ENCODE measurements at regions not wholly inside any gene's neighbourhood (a gene's known extent, or its start where the extent isn't known, plus 50 kb on each side); places are given as distances from the start of the nearest gene placed in this dataset.

DNA sequence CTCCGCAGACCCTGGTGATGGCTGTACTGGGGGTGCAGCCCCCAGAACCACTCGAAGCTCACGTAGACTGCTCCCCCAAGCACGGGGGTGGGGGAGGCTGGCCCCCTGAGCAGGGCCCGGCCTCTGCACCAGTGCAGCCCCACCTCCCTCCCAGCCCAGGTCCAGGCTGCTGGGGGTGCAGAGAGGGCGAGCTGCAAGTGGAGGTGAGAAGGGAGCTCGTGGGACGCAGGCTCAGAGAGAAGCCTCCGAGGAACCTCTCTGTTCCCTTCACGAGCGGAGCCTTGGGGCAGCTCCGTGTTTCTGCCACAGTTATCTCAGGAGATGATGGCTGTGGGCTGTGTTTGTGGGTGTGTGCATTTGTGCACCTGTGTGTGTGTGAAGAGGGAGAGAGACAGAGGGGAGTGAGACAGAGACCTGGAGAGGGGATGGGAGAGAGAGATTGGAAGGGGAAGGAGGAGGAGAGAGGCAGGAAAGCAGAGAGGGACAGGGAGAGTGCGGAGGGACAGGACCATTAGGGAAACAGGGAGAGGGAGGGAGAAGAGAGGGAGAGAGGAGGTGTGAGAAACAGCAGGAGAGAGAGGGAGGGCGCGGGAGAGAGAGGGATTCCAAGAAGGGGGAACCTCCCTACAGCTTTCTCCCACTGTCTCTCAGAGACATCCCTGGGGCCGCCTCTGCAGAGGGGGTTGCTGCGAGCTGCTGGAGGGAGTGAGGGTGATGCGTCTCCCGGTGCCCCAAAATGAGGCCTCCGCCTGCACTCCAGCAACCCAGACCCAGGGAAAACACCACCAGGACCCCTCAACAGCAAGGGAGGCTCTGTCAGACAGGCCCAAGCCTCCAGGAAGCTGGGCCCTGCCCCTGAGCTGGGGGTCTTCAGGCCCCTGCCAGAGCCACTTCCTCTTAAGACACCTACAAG is 1488.6 kb downstream of the BRD1 start:
- CTCF ChIA-PET (ENCODE audit: low intra/inter-chr PET ratio, low total read pairs): no interaction called here
- BruUV-seq (replicated peaks): no TSS peak
- in situ Hi-C loops (cut with HindIII; ENCODE audit: extremely low pct_ligation_motif_present, low pct_unique_long_range_greater_than_20kb) (no loop called here), intact Hi-C loops (cut with micrococcal nuclease; ENCODE audit: unreplicated experiment) (no loop called here)
- TF ChIP-seq, protein P1, sequence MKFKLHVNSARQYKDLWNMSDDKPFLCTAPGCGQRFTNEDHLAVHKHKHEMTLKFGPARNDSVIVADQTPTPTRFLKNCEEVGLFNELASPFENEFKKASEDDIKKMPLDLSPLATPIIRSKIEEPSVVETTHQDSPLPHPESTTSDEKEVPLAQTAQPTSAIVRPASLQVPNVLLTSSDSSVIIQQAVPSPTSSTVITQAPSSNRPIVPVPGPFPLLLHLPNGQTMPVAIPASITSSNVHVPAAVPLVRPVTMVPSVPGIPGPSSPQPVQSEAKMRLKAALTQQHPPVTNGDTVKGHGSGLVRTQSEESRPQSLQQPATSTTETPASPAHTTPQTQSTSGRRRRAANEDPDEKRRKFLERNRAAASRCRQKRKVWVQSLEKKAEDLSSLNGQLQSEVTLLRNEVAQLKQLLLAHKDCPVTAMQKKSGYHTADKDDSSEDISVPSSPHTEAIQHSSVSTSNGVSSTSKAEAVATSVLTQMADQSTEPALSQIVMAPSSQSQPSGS (CRISPR knock-in tag; IDR thresholded peaks at IDR 0.05): no peak
- no peak for TF ChIP-seq REPIN1 (CRISPR knock-in tag; IDR thresholded peaks at IDR 0.05; ENCODE audit: borderline replicate concordance, low read depth)
- TF ChIP-seq, protein P2, sequence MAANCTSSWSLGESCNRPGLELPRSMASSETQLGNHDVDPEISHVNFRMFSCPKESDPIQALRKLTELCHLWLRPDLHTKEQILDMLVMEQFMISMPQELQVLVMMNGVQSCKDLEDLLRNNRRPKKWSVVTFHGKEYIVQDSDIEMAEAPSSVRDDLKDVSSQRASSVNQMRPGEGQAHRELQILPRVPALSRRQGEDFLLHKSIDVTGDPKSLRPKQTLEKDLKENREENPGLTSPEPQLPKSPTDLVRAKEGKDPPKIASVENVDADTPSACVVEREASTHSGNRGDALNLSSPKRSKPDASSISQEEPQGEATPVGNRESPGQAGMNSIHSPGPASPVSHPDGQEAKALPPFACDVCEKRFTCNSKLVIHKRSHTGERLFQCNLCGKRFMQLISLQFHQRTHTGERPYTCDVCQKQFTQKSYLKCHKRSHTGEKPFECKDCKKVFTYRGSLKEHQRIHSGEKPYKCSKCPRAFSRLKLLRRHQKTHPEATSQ (CRISPR knock-in tag; IDR thresholded peaks at IDR 0.05; ENCODE audit: borderline replicate concordance): no peak
- TF ChIP-seq, protein P3, sequence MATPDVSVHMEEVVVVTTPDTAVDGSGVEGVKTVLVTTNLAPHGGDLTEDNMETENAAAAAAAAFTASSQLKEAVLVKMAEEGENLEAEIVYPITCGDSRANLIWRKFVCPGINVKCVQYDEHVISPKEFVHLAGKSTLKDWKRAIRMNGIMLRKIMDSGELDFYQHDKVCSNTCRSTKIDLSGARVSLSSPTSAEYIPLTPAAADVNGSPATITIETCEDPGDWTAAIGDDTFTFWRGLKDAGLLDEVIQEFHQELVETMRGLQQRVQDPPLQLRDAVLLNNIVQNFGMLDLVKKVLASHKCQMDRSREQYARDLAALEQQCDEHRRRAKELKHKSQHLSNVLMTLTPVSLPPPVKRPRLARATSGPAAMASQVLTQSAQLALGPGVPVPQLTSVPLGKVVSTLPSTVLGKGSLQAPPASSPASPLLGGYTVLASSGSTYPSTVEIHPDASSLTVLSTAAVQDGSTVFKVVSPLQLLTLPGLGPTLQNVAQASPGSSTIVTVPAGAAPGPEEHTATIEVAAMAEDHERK (CRISPR knock-in tag; IDR thresholded peaks at IDR 0.05; ENCODE audit: low read depth): no peak
- TF ChIP-seq ZNF432 (CRISPR knock-in tag; IDR thresholded peaks at IDR 0.05; ENCODE audit: borderline replicate concordance): no peak
- no peak for TF ChIP-seq ZKSCAN8 (CRISPR knock-in tag; IDR thresholded peaks at IDR 0.05; ENCODE audit: borderline replicate concordance)
- TF ChIP-seq ZNF781 (CRISPR knock-in tag; IDR thresholded peaks at IDR 0.05; ENCODE audit: borderline replicate concordance, not compliant biosample characterization): no peak
- TF ChIP-seq ZNF652 (CRISPR knock-in tag; IDR thresholded peaks at IDR 0.05; ENCODE audit: borderline replicate concordance, low read depth): no peak
- TF ChIP-seq ZFP41 (CRISPR knock-in tag; IDR thresholded peaks at IDR 0.05; ENCODE audit: borderline replicate concordance): no peak
- no peak for TF ChIP-seq ZMYM3 (CRISPR knock-in tag; IDR thresholded peaks at IDR 0.05)
- no peak for TF ChIP-seq ZNF382 (CRISPR knock-in tag; IDR thresholded peaks at IDR 0.05; ENCODE audit: borderline replicate concordance)
- TF ChIP-seq KMT2A (CRISPR knock-in tag; IDR thresholded peaks at IDR 0.05): no peak
- TF ChIP-seq, protein P4, sequence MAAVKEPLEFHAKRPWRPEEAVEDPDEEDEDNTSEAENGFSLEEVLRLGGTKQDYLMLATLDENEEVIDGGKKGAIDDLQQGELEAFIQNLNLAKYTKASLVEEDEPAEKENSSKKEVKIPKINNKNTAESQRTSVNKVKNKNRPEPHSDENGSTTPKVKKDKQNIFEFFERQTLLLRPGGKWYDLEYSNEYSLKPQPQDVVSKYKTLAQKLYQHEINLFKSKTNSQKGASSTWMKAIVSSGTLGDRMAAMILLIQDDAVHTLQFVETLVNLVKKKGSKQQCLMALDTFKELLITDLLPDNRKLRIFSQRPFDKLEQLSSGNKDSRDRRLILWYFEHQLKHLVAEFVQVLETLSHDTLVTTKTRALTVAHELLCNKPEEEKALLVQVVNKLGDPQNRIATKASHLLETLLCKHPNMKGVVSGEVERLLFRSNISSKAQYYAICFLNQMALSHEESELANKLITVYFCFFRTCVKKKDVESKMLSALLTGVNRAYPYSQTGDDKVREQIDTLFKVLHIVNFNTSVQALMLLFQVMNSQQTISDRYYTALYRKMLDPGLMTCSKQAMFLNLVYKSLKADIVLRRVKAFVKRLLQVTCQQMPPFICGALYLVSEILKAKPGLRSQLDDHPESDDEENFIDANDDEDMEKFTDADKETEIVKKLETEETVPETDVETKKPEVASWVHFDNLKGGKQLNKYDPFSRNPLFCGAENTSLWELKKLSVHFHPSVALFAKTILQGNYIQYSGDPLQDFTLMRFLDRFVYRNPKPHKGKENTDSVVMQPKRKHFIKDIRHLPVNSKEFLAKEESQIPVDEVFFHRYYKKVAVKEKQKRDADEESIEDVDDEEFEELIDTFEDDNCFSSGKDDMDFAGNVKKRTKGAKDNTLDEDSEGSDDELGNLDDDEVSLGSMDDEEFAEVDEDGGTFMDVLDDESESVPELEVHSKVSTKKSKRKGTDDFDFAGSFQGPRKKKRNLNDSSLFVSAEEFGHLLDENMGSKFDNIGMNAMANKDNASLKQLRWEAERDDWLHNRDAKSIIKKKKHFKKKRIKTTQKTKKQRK (IDR thresholded peaks at IDR 0.05; ENCODE audit: low read length): no peak
- no peak for TF ChIP-seq TBP (CRISPR knock-in tag; IDR thresholded peaks at IDR 0.05)
- no peak for FAIRE-seq
- no peak for DNase-seq (ENCODE audit: low spot score)
- no peak overlapping the region for H3K4me2 ChIP-seq (ENCODE audit: low read depth, low read length)
- no peak overlapping the region for H3K4me3 ChIP-seq (replicated peaks in 1 of 3; ENCODE audit: insufficient read depth in 1 of 3, low read depth in 2 of 3, low read length in 3 of 3)
- POLR2A ChIA-PET: no interaction called here
- no peaks in the 10 kb centered on the region for H4K20me1 ChIP-seq (ENCODE audit: insufficient read depth, low read length)
- no peaks in the 10 kb centered on the region for H3K9me3 ChIP-seq (ENCODE audit: low read length)
- no peak overlapping the region for H3K9ac ChIP-seq (ENCODE audit: insufficient read depth, low read depth, low read length)
- 2% methylated on average over 10 of the region's 20 CpGs for WGBS (ENCODE audit: low lambda C conversion rate)
- H3K4me1 ChIP-seq (ENCODE audit: insufficient read depth, low read length): no peaks in the 10 kb centered on the region
- no peak for ATAC-seq
- no peaks in the 10 kb centered on the region for H3K79me2 ChIP-seq (ENCODE audit: insufficient read depth, low read length)
- H3K27ac ChIP-seq (ENCODE audit: extremely low read length, insufficient read depth, low read length): no peak overlapping the region
- peaks cover 9 to 67% of the 10 kb centered on the region in 2 experiments; a peak in 3 of 5 replicates for H3K27me3 ChIP-seq (ENCODE audit: control insufficient read depth in 1 of 2, insufficient read depth in 2 of 2, low read length in 2 of 2)
- no peaks in the 10 kb centered on the region for H3K36me3 ChIP-seq (replicated peaks in 1 of 2; ENCODE audit: control insufficient read depth in 1 of 2, insufficient read depth in 2 of 2, low read length in 2 of 2)
- no peak overlapping the region for H2AFZ ChIP-seq (ENCODE audit: low read length)

Measured in HepG2 (cell line).